Ascending aorta (tissue), 2 donors: ENCODE measurements at regions not wholly inside any gene's neighbourhood (a gene's known extent, or its start where the extent isn't known, plus 50 kb on each side); places are given as distances from the start of the nearest gene placed in this dataset.

Experiments used
- DNase-seq, 2 donors: peaks; one replicate each; pipeline ENCODE4 v3.0.0-alpha.2; 2019; ENCODE audit warnings: low spot score in 2 of 2
- H3K27ac ChIP-seq, 2 donors: fragments of 200-600 bp; sonication (generic); one replicate each; pipeline ENCODE4 v1.5.1; 2016 to 2017; ENCODE audit warnings: mild to moderate bottlenecking in 1 of 2
- H3K27me3 ChIP-seq: fragments of 200-600 bp; sonication (generic); one replicate; pipeline ENCODE4 v1.5.1; 2017
- H3K36me3 ChIP-seq, 2 donors: fragments of 200-600 bp; sonication (generic); one replicate each; pipeline ENCODE4 v1.5.1; 2016
- H3K4me1 ChIP-seq, 2 donors: fragments of 200-600 bp; sonication (generic); one replicate each; pipeline ENCODE4 v1.5.1; 2016 to 2017; ENCODE audit warnings: mild to moderate bottlenecking in 1 of 2
- H3K4me3 ChIP-seq, 2 donors: fragments of 200-600 bp; sonication (generic); one replicate each; pipeline ENCODE4 v1.5.1; 2016 to 2017; ENCODE audit warnings: mild to moderate bottlenecking in 1 of 2
- H3K9me3 ChIP-seq, 2 donors: fragments of 200-600 bp; sonication (generic); one replicate each; pipeline ENCODE4 v1.5.1; 2016
- CTCF ChIP-seq, 3 experiments: fragments of 200-600 bp in 2 of 3; fragments of 450-650 bp in 1 of 3; sonication (generic) in 2 of 3; IDR thresholded peaks; one replicate each; pipeline ENCODE4 v1.5.1; 2016 to 2019; ENCODE audit warnings: antibody characterized with exemption in 3 of 3, mild to moderate bottlenecking in 1 of 3, moderate library complexity in 1 of 3
- intact Hi-C: fragments of 100-400 bp; cut with DNase I; formaldehyde crosslinking; loops from one replicate; pipeline ENCODE4 v1.15.1; 2023

- Histone ChIP-seq H3K9me3 (no peaks in the 10 kb centered on the region), H3K27ac (no peak overlapping the region), H3K4me3 (no peak overlapping the region), H3K36me3 (no peaks in the 10 kb centered on the region), H3K27me3 (no peaks in the 10 kb centered on the region), H3K4me1 (peaks cover 2 to 27% of the 10 kb centered on the region in 2 donors)
- no peak for TF ChIP-seq CTCF (IDR thresholded peaks at IDR 0.05)
- intact Hi-C loops, result no loop called here
- DNase-seq, result no peak
These were observed 161.2 kb downstream of the GLI2 start for GRCh38 chr2:120896901-120897300.

DNA sequence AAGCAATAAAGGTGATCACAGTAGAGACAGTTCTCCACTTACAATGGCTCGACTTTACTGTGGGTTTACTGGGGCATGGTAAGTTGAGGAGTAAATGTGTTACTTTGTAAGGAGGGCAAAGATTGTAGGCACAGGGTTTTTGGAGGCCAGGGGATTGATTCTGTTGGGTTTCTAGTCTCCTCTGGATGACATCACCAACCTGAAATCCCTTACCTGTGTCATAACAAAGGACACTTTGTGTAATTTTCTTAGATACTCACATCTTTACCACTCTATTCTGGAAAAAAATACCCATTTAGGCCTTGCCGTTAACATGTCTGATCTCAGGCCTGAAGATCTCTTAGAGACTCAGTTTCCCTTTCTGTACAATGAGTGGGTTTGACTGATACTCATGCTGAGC, 161.7 kb downstream of the GLI2 start:
- intact Hi-C loops, result no loop called here
- Histone ChIP-seq H3K27ac (no peak overlapping the region), H3K36me3 (no peaks in the 10 kb centered on the region), H3K4me3 (no peak overlapping the region), H3K27me3 (no peaks in the 10 kb centered on the region), H3K9me3 (no peaks in the 10 kb centered on the region), H3K4me1 (peaks cover 2 to 27% of the 10 kb centered on the region in 2 donors)
- TF ChIP-seq CTCF (IDR thresholded peaks at IDR 0.05), result no peak
- DNase-seq, result no peak

DNA sequence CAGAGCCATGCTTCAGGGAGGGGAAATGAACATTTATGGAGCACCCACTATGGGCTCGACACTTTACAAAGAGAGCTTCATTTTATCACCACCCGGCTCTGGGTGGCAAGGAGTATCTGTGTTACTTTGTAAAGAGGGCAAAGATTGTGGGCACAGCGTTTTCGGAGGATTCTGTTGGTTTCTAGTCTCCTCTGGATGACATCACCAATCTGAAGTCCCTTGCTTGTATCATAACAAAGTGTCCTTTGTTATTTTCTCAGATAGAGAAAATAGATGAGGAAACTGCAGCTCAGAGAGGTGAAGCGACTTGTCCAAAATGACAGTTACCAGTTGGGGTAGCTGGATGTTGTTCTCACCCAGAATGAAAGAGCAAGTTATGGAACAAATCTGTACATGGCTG, 162.8 kb downstream of the GLI2 start:
- no peak for TF ChIP-seq CTCF (IDR thresholded peaks at IDR 0.05)
- no peak for DNase-seq
- intact Hi-C loops, result no loop called here

GRCh38 chr2:120898961-120899750, 163.5 kb downstream of the GLI2 start:
- Histone ChIP-seq H3K27ac (no peak overlapping the region), H3K27me3 (no peaks in the 10 kb centered on the region), H3K4me1 (peaks cover 2 to 15% of the 10 kb centered on the region in 2 donors), H3K9me3 (no peaks in the 10 kb centered on the region), H3K36me3 (no peaks in the 10 kb centered on the region), H3K4me3 (no peak overlapping the region)
- no peak for TF ChIP-seq CTCF (IDR thresholded peaks at IDR 0.05)
- intact Hi-C loops, result no loop called here
- no peak for DNase-seq

More for the DNA sequence above, 162.8 kb downstream of the GLI2 start:
- no peak overlapping the region for H3K27ac ChIP-seq
- H3K4me3 ChIP-seq, result no peak overlapping the region
- no peaks in the 10 kb centered on the region for H3K27me3 ChIP-seq
- H3K4me1 ChIP-seq, result peaks cover 2 to 18% of the 10 kb centered on the region in 2 donors
- no peaks in the 10 kb centered on the region for H3K9me3 ChIP-seq
- no peaks in the 10 kb centered on the region for H3K36me3 ChIP-seq

GRCh38 chr2:120899771-120900170, 164.1 kb downstream of the GLI2 start:
- Histone ChIP-seq H3K36me3 (no peaks in the 10 kb centered on the region), H3K4me3 (no peak overlapping the region), H3K27me3 (no peaks in the 10 kb centered on the region), H3K4me1 (peaks cover 2 to 17% of the 10 kb centered on the region in 2 donors), H3K27ac (no peak overlapping the region), H3K9me3 (no peaks in the 10 kb centered on the region)
- intact Hi-C loops, result loop anchor here (5.0 kb wide), 1 partner anchor 38 kb away; no protein-coding TSS in a partner anchor
- TF ChIP-seq CTCF (IDR thresholded peaks at IDR 0.05), result no peak
- DNase-seq, result no peak
